ENCODE measurements at regions not wholly inside any gene's neighbourhood (a gene's known extent, or its start where the extent isn't known, plus 50 kb on each side); places are given as distances from the start of the nearest gene placed in this dataset.

DNA sequence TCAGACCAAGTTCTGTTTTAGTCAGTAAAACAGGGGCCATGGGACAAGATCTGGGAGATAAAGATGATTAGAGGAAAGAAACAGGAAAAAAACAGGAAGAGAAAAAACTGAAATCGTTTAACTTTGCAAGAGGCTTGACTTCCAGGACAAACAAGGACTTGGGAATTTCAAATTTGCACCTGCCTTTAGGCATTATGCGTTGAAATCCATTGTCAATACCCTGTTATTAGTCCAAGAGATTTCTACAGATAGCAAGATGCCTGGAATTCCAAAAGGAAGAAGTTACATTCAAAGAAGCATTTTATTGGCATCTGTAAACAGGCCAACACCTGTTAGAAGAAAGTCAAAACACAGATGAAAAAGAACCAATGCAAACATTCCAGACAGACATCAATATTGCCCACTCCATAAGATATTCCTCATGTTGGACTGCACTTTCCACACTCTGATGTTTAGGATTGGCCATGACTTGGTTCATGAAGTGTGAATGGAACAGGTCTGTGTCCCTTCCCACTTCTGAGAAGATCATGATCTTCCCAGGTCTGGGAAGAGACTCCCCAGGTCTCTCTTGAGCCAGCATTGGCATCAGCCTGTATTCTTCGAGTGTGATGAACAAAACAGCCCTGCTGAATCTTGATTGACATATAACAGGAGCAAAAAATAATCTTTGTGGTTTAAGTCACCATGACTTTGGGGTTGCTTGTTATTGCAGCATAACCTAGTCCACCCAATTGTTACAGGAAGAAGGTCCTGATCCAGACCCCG, 181.4 kb upstream of the FN1 start:
- TF ChIP-seq, protein P1, sequence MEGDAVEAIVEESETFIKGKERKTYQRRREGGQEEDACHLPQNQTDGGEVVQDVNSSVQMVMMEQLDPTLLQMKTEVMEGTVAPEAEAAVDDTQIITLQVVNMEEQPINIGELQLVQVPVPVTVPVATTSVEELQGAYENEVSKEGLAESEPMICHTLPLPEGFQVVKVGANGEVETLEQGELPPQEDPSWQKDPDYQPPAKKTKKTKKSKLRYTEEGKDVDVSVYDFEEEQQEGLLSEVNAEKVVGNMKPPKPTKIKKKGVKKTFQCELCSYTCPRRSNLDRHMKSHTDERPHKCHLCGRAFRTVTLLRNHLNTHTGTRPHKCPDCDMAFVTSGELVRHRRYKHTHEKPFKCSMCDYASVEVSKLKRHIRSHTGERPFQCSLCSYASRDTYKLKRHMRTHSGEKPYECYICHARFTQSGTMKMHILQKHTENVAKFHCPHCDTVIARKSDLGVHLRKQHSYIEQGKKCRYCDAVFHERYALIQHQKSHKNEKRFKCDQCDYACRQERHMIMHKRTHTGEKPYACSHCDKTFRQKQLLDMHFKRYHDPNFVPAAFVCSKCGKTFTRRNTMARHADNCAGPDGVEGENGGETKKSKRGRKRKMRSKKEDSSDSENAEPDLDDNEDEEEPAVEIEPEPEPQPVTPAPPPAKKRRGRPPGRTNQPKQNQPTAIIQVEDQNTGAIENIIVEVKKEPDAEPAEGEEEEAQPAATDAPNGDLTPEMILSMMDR (IDR thresholded peaks at IDR 0.05): no peak
- TF ChIP-seq POLR2A (IDR thresholded peaks at IDR 0.05): no peak

Measured in ovary (tissue), 3 donors.